ENCODE measurements at regions not wholly inside any gene's neighbourhood (a gene's known extent, or its start where the extent isn't known, plus 50 kb on each side); places are given as distances from the start of the nearest gene placed in this dataset.

GRCh38 chr18:75158465-75159237 lies 50.3 kb downstream of the PTGR3 start:
- DNase-seq (ENCODE audit: low spot score in 2 of 2) (no peak), ATAC-seq (no peak)
- peaks cover 0 to 6% of the 10 kb centered on the region in 2 donors for H3K36me3 Mint-ChIP-seq
- H3K9me3 Mint-ChIP-seq: peaks cover 4 to 6% of the 10 kb centered on the region in 2 donors
- H3K27ac Mint-ChIP-seq: no peak overlapping the region

GRCh38 chr18:75157851-75158250 lies 51.1 kb downstream of the PTGR3 start:
- Mint-ChIP-seq H3K9me3 (peaks cover 4 to 6% of the 10 kb centered on the region in 2 donors), H3K27ac (peak overlapping the region in 1 of 2 donors; percentile 26)
- no peak for DNase-seq (ENCODE audit: low spot score in 2 of 2)

GRCh38 chr18:75157381-75157780 lies 51.6 kb downstream of the PTGR3 start:
- H3K27ac Mint-ChIP-seq: no peak overlapping the region
- peaks cover 0 to 8% of the 10 kb centered on the region in 2 donors for H3K36me3 Mint-ChIP-seq
- DNase-seq (ENCODE audit: low spot score in 2 of 2) (no peak), ATAC-seq (no peak)
- H3K9me3 Mint-ChIP-seq: peaks cover 6 to 8% of the 10 kb centered on the region in 2 donors

More at GRCh38 chr18:75157851-75158250, 51.1 kb downstream of the PTGR3 start:
- H3K36me3 Mint-ChIP-seq: peaks cover 0 to 6% of the 10 kb centered on the region in 2 donors
- no peak for ATAC-seq

GRCh38 chr18:75156831-75157230 lies 52.1 kb downstream of the PTGR3 start:
- ATAC-seq (no peak), DNase-seq (ENCODE audit: low spot score in 2 of 2) (no peak)
- Mint-ChIP-seq H3K36me3 (peaks cover 5 to 14% of the 10 kb centered on the region in 2 donors), H3K9me3 (peaks cover 11 to 12% of the 10 kb centered on the region in 2 donors), H3K27ac (no peak overlapping the region)

GRCh38 chr18:75156139-75156750 lies 52.7 kb downstream of the PTGR3 start:
- ATAC-seq (no peak), DNase-seq (ENCODE audit: low spot score in 2 of 2) (no peak)
- Mint-ChIP-seq H3K36me3 (peaks cover 8 to 18% of the 10 kb centered on the region in 2 donors), H3K27ac (peak overlapping the region in 1 of 2 donors; percentile 34), H3K9me3 (peaks cover 15% of the 10 kb centered on the region in 2 donors)

- Mint-ChIP-seq H3K27ac (peak overlapping the region in 1 of 2 donors; percentile 11), H3K9me3 (peaks cover 15% of the 10 kb centered on the region in 2 donors), H3K36me3 (peaks cover 8 to 18% of the 10 kb centered on the region in 2 donors)
- no peak for DNase-seq (ENCODE audit: low spot score in 2 of 2)
- no peak for ATAC-seq
Measured at GRCh38 chr18:75154997-75155396, 53.9 kb downstream of the PTGR3 start.

GRCh38 chr18:75154259-75154658 lies 54.7 kb downstream of the PTGR3 start:
- ATAC-seq (no peak), DNase-seq (ENCODE audit: low spot score in 2 of 2) (no peak)
- Mint-ChIP-seq H3K9me3 (peaks cover 15% of the 10 kb centered on the region in 2 donors), H3K36me3 (peaks cover 8 to 18% of the 10 kb centered on the region in 2 donors), H3K27ac (no peak overlapping the region)

- peaks cover 23 to 24% of the 10 kb centered on the region in 2 donors for H3K9me3 Mint-ChIP-seq
- no peak for ATAC-seq
- peak in 1 of 2 donors; percentile 6 for DNase-seq (ENCODE audit: low spot score in 2 of 2)
- H3K27ac Mint-ChIP-seq: no peak overlapping the region
- peaks cover 0 to 5% of the 10 kb centered on the region in 2 donors for H3K36me3 Mint-ChIP-seq
Measured at GRCh38 chr18:75143851-75144250, 65.1 kb downstream of the PTGR3 start.

GRCh38 chr18:75142677-75143076 lies 66.3 kb downstream of the PTGR3 start:
- ATAC-seq (no peak), DNase-seq (ENCODE audit: low spot score in 2 of 2) (peak in 1 of 2 donors; percentile 4)
- Mint-ChIP-seq H3K27ac (no peak overlapping the region), H3K9me3 (peaks cover 21 to 22% of the 10 kb centered on the region in 2 donors), H3K36me3 (peaks cover 0 to 5% of the 10 kb centered on the region in 2 donors)

- Mint-ChIP-seq H3K27ac (no peak overlapping the region), H3K36me3 (peaks cover 0 to 5% of the 10 kb centered on the region in 2 donors), H3K9me3 (peaks cover 12 to 13% of the 10 kb centered on the region in 2 donors)
- DNase-seq (ENCODE audit: low spot score in 2 of 2) (no peak), ATAC-seq (no peak)
Measured at GRCh38 chr18:75141734-75142133, 67.2 kb downstream of the PTGR3 start.

GRCh38 chr18:75141166-75141565 lies 67.8 kb downstream of the PTGR3 start:
- Mint-ChIP-seq H3K36me3 (peaks cover 0 to 4% of the 10 kb centered on the region in 2 donors), H3K27ac (no peak overlapping the region), H3K9me3 (peaks cover 7 to 9% of the 10 kb centered on the region in 2 donors)
- DNase-seq (ENCODE audit: low spot score in 2 of 2) (no peak), ATAC-seq (no peak)

- no peak for ATAC-seq
- DNase-seq (ENCODE audit: low spot score in 2 of 2): peak in 1 of 2 donors; percentile 3
- H3K36me3 Mint-ChIP-seq: no peaks in the 10 kb centered on the region
- H3K27ac Mint-ChIP-seq: no peak overlapping the region
- peaks cover 4 to 5% of the 10 kb centered on the region in 2 donors for H3K9me3 Mint-ChIP-seq
Measured at GRCh38 chr18:75140296-75140695, 68.6 kb downstream of the PTGR3 start.

GRCh38 chr18:75139226-75139911 lies 69.6 kb downstream of the PTGR3 start:
- DNase-seq (ENCODE audit: low spot score in 2 of 2): peak in 1 of 2 donors; percentile 20
- peaks cover 0 to under 1% of the 10 kb centered on the region in 2 donors for H3K9me3 Mint-ChIP-seq
- ATAC-seq: no peak
- H3K36me3 Mint-ChIP-seq: no peaks in the 10 kb centered on the region
- no peak overlapping the region for H3K27ac Mint-ChIP-seq

- no peak for ATAC-seq
Measured at GRCh38 chr18:75137346-75137877, 71.5 kb downstream of the PTGR3 start.

GRCh38 chr18:75135158-75135725 lies 73.7 kb downstream of the PTGR3 start:
- Mint-ChIP-seq H3K27ac (no peak overlapping the region), H3K9me3 (no peaks in the 10 kb centered on the region), H3K36me3 (no peaks in the 10 kb centered on the region)
- DNase-seq (ENCODE audit: low spot score in 2 of 2) (peak in 1 of 2 donors; percentile 35), ATAC-seq (no peak)

More at GRCh38 chr18:75137346-75137877, 71.5 kb downstream of the PTGR3 start:
- H3K36me3 Mint-ChIP-seq: no peaks in the 10 kb centered on the region
- no peak overlapping the region for H3K27ac Mint-ChIP-seq
- no peaks in the 10 kb centered on the region for H3K9me3 Mint-ChIP-seq
- DNase-seq (ENCODE audit: low spot score in 2 of 2): peak in 1 of 2 donors; percentile 33

- Mint-ChIP-seq H3K9me3 (no peaks in the 10 kb centered on the region), H3K36me3 (no peaks in the 10 kb centered on the region), H3K27ac (no peak overlapping the region)
- ATAC-seq (no peak), DNase-seq (ENCODE audit: low spot score in 2 of 2) (peak in 1 of 2 donors; percentile 6)
Measured at GRCh38 chr18:75134611-75134975, 74.3 kb downstream of the PTGR3 start.

Data from activated naive CD4-positive, alpha-beta T cell treated with anti-CD3 and anti-CD28 coated beads, Interleukin-2, amount 50 U/mL, for 72 hours (primary cell).